Effector memory CD4-positive, alpha-beta T cell (primary cell): ENCODE measurements at regions not wholly inside any gene's neighbourhood (a gene's known extent, or its start where the extent isn't known, plus 50 kb on each side); places are given as distances from the start of the nearest gene placed in this dataset.

Source experiments
- DNase-seq, 3 donors: peaks; one replicate each; pipeline ENCODE4 v3.0.0-alpha.2; 2020
- H3K27ac ChIP-seq: 2 replicates; pipeline ENCODE4 v1.7.0; 2013; ENCODE audit warnings: mild to moderate bottlenecking, low read length, moderate library complexity; ENCODE audit not compliant: insufficient read depth, poor library complexity, severe bottlenecking
- H3K27me3 ChIP-seq: replicated peaks from 2 replicates; pipeline ENCODE4 v1.7.0; 2013; ENCODE audit warnings: mild to moderate bottlenecking, low read length; ENCODE audit not compliant: insufficient read depth, control insufficient read depth, poor library complexity, severe bottlenecking
- H3K36me3 ChIP-seq: 2 replicates; pipeline ENCODE4 v1.7.0; 2013; ENCODE audit warnings: mild to moderate bottlenecking, low read length, moderate library complexity; ENCODE audit not compliant: control insufficient read depth, insufficient read depth
- H3K4me1 ChIP-seq: 2 replicates; pipeline ENCODE4 v1.7.0; 2013; ENCODE audit warnings: low read length, mild to moderate bottlenecking; ENCODE audit not compliant: control insufficient read depth, insufficient read depth, poor library complexity, severe bottlenecking
- H3K4me3 ChIP-seq: 2 replicates; pipeline ENCODE4 v1.7.0; 2013; ENCODE audit warnings: low read length, low read depth, mild to moderate bottlenecking; ENCODE audit not compliant: insufficient read depth, poor library complexity, severe bottlenecking
- H3K9me3 ChIP-seq: 2 replicates; pipeline ENCODE4 v1.7.0; 2013; ENCODE audit warnings: mild to moderate bottlenecking, low read length, moderate library complexity; ENCODE audit not compliant: control insufficient read depth

- no peaks in the 10 kb centered on the region for H3K9me3 ChIP-seq
- H3K27ac ChIP-seq, result no peak overlapping the region
- H3K4me1 ChIP-seq, result no peaks in the 10 kb centered on the region
- no peak for DNase-seq
- H3K36me3 ChIP-seq, result no peaks in the 10 kb centered on the region
- peaks cover 4% of the 10 kb centered on the region for H3K27me3 ChIP-seq
- no peak overlapping the region for H3K4me3 ChIP-seq
Measured at GRCh38 chr2:833180-833579, 117.5 kb upstream of the SNTG2 start.

- peaks cover 4% of the 10 kb centered on the region for H3K27me3 ChIP-seq
- no peaks in the 10 kb centered on the region for H3K9me3 ChIP-seq
- DNase-seq, result no peak
- no peaks in the 10 kb centered on the region for H3K36me3 ChIP-seq
- no peak overlapping the region for H3K4me3 ChIP-seq
- no peaks in the 10 kb centered on the region for H3K4me1 ChIP-seq
- no peak overlapping the region for H3K27ac ChIP-seq
Measured at GRCh38 chr2:832635-833034, 118.0 kb upstream of the SNTG2 start.

- Histone ChIP-seq H3K27me3 (peaks cover 4% of the 10 kb centered on the region), H3K27ac (no peak overlapping the region), H3K36me3 (no peaks in the 10 kb centered on the region), H3K4me1 (no peaks in the 10 kb centered on the region), H3K9me3 (no peaks in the 10 kb centered on the region), H3K4me3 (no peak overlapping the region)
- DNase-seq, result no peak
Measured at GRCh38 chr2:831622-832021, 119.0 kb upstream of the SNTG2 start.

- Histone ChIP-seq H3K27me3 (peaks cover 2% of the 10 kb centered on the region), H3K36me3 (no peaks in the 10 kb centered on the region)
- DNase-seq, result no peak
Measured at GRCh38 chr2:831225-831536, 119.5 kb upstream of the SNTG2 start.

GRCh38 chr2:830419-831224 is 120.0 kb upstream of the SNTG2 start:
- DNase-seq, result no peak
- H3K27ac ChIP-seq, result no peak overlapping the region
- H3K27me3 ChIP-seq, result no peaks in the 10 kb centered on the region
- no peaks in the 10 kb centered on the region for H3K36me3 ChIP-seq
- no peaks in the 10 kb centered on the region for H3K9me3 ChIP-seq
- H3K4me1 ChIP-seq, result no peaks in the 10 kb centered on the region
- H3K4me3 ChIP-seq, result no peak overlapping the region

More at GRCh38 chr2:831225-831536, 119.5 kb upstream of the SNTG2 start:
- no peaks in the 10 kb centered on the region for H3K4me1 ChIP-seq
- H3K9me3 ChIP-seq, result no peaks in the 10 kb centered on the region
- H3K4me3 ChIP-seq, result no peak overlapping the region
- no peak overlapping the region for H3K27ac ChIP-seq

- Histone ChIP-seq H3K4me1 (no peaks in the 10 kb centered on the region), H3K36me3 (no peaks in the 10 kb centered on the region), H3K4me3 (no peak overlapping the region), H3K27me3 (no peaks in the 10 kb centered on the region), H3K27ac (no peak overlapping the region), H3K9me3 (no peaks in the 10 kb centered on the region)
- no peak for DNase-seq
Measured at GRCh38 chr2:829047-829446, 121.6 kb upstream of the SNTG2 start.

- Histone ChIP-seq H3K27me3 (no peaks in the 10 kb centered on the region), H3K27ac (no peak overlapping the region), H3K4me3 (no peak overlapping the region), H3K4me1 (no peaks in the 10 kb centered on the region), H3K9me3 (no peaks in the 10 kb centered on the region), H3K36me3 (no peaks in the 10 kb centered on the region)
- no peak for DNase-seq
Measured at GRCh38 chr2:824954-825353, 125.7 kb upstream of the SNTG2 start.

GRCh38 chr2:824524-824923 is 126.1 kb upstream of the SNTG2 start:
- DNase-seq, result no peak
- H3K27ac ChIP-seq, result no peak overlapping the region
- H3K9me3 ChIP-seq, result no peaks in the 10 kb centered on the region
- H3K4me3 ChIP-seq, result no peak overlapping the region
- H3K27me3 ChIP-seq, result no peaks in the 10 kb centered on the region
- no peaks in the 10 kb centered on the region for H3K4me1 ChIP-seq
- H3K36me3 ChIP-seq, result no peaks in the 10 kb centered on the region

- Histone ChIP-seq H3K27ac (no peak overlapping the region), H3K4me1 (no peaks in the 10 kb centered on the region), H3K27me3 (no peaks in the 10 kb centered on the region), H3K36me3 (no peaks in the 10 kb centered on the region), H3K9me3 (no peaks in the 10 kb centered on the region), H3K4me3 (no peak overlapping the region)
- DNase-seq, result no peak
Measured at GRCh38 chr2:821546-821945, 129.1 kb upstream of the SNTG2 start.

- Histone ChIP-seq H3K36me3 (no peaks in the 10 kb centered on the region), H3K27me3 (no peaks in the 10 kb centered on the region), H3K4me1 (no peaks in the 10 kb centered on the region), H3K27ac (no peak overlapping the region), H3K9me3 (no peaks in the 10 kb centered on the region), H3K4me3 (no peak overlapping the region)
- no peak for DNase-seq
Measured at GRCh38 chr2:819601-820000, 131.0 kb upstream of the SNTG2 start.
